Nephron (organoid): ENCODE measurements at regions not wholly inside any gene's neighbourhood (a gene's known extent, or its start where the extent isn't known, plus 50 kb on each side); places are given as distances from the start of the nearest gene placed in this dataset.

Source experiments
- H3K27ac Mint-ChIP-seq, 3 experiments: 2 replicates each; pipeline ENCODE4 v1.8.0; 2020; ENCODE audit warnings: mixed read lengths in 3 of 3, mild to moderate bottlenecking in 2 of 3, moderate library complexity in 1 of 3
- H3K27me3 Mint-ChIP-seq: 2 replicates; pipeline ENCODE4 v1.8.0; 2021; ENCODE audit warnings: low read depth, mild to moderate bottlenecking, moderate library complexity, mixed read lengths
- H3K36me3 Mint-ChIP-seq: 2 replicates; pipeline ENCODE4 v1.8.0; 2020; ENCODE audit warnings: low read depth, mixed read lengths
- H3K4me1 Mint-ChIP-seq: 2 replicates; pipeline ENCODE4 v1.8.0; 2020; ENCODE audit warnings: mixed read lengths
- H3K4me3 Mint-ChIP-seq, 3 experiments: 2 replicates each; pipeline ENCODE4 v1.8.0; 2020; ENCODE audit warnings: mild to moderate bottlenecking in 3 of 3, mixed read lengths in 3 of 3, moderate library complexity in 2 of 3
- H3K9me3 Mint-ChIP-seq: 2 replicates; pipeline ENCODE4 v1.8.0; 2020; ENCODE audit warnings: mixed read lengths
- CTCF ChIP-seq, 3 experiments: fragments of 200-600 bp; sonication (generic); IDR thresholded peaks; one replicate each; pipeline ENCODE4 v1.5.0; 2021; ENCODE audit warnings: antibody characterized with exemption in 3 of 3; ENCODE audit not compliant: unreplicated experiment in 3 of 3

- TF ChIP-seq CTCF (IDR thresholded peaks at IDR 0.05; ENCODE audit: unreplicated experiment in 3 of 3), result no peak
- peaks cover 4% of the 10 kb centered on the region for H3K27me3 Mint-ChIP-seq
- H3K4me1 Mint-ChIP-seq, result peaks cover 10% of the 10 kb centered on the region
- no peaks in the 10 kb centered on the region for H3K36me3 Mint-ChIP-seq
- H3K4me3 Mint-ChIP-seq, result no peak overlapping the region
- no peaks in the 10 kb centered on the region for H3K9me3 Mint-ChIP-seq
- H3K27ac Mint-ChIP-seq, result no peak overlapping the region
These were observed 1045.7 kb upstream of the CELF4 start for GRCh38 chr18:38611036-38611964.

DNA sequence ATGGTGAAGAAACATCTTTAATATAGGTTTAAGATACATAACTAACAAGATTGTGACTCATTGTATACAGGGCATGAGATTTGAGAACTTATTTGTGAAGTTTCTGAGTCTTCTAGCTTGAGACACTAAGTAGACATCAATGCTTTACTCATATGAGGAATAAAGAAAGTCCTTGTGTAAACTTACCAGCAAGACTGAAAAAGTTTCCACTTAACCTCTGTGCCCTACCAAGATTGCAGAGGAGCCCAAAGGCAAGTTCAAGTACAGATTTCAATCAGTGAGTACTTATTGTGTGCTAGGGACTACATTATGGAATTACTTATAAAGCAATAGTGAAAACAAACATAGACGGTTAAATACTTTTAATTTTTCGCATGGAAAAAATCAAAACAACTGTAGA, 1041.2 kb upstream of the CELF4 start:
- Mint-ChIP-seq H3K4me3 (no peak overlapping the region), H3K27me3 (no peaks in the 10 kb centered on the region), H3K36me3 (no peaks in the 10 kb centered on the region), H3K27ac (no peak overlapping the region), H3K9me3 (no peaks in the 10 kb centered on the region), H3K4me1 (peaks cover 9% of the 10 kb centered on the region)
- TF ChIP-seq CTCF (IDR thresholded peaks at IDR 0.05; ENCODE audit: unreplicated experiment in 3 of 3), result no peak

DNA sequence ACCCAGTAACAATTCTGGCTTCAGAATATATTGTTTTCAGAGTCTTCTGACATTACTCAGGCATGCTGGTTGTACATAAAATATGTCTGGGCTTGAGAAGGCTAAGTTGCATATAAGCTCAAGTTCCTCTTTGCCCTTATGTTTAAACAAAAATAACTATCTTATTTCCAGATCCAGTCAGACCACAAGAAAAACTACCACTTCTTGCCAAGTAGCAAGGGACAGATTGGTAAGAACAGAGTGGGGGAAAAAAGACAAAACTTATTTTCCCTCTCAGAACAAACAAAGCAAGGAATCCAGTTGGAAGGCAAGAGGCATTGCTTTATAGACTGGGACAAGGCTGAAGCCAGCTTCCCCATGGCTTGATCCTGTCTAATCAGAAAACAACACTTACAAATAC, 1036.7 kb upstream of the CELF4 start:
- no peaks in the 10 kb centered on the region for H3K36me3 Mint-ChIP-seq
- no peak overlapping the region for H3K4me3 Mint-ChIP-seq
- TF ChIP-seq CTCF (IDR thresholded peaks at IDR 0.05; ENCODE audit: unreplicated experiment in 3 of 3), result no peak
- H3K27ac Mint-ChIP-seq, result peak overlapping the region in 1 of 3 experiments; percentile 4
- H3K9me3 Mint-ChIP-seq, result no peaks in the 10 kb centered on the region
- no peaks in the 10 kb centered on the region for H3K27me3 Mint-ChIP-seq
- H3K4me1 Mint-ChIP-seq, result peaks cover 5% of the 10 kb centered on the region

GRCh38 chr18:38587571-38587970, 1022.0 kb upstream of the CELF4 start:
- no peak for TF ChIP-seq CTCF (IDR thresholded peaks at IDR 0.05; ENCODE audit: unreplicated experiment in 3 of 3)
- Mint-ChIP-seq H3K27ac (no peak overlapping the region), H3K4me1 (no peaks in the 10 kb centered on the region), H3K9me3 (no peaks in the 10 kb centered on the region), H3K27me3 (no peaks in the 10 kb centered on the region), H3K36me3 (no peaks in the 10 kb centered on the region), H3K4me3 (no peak overlapping the region)

DNA sequence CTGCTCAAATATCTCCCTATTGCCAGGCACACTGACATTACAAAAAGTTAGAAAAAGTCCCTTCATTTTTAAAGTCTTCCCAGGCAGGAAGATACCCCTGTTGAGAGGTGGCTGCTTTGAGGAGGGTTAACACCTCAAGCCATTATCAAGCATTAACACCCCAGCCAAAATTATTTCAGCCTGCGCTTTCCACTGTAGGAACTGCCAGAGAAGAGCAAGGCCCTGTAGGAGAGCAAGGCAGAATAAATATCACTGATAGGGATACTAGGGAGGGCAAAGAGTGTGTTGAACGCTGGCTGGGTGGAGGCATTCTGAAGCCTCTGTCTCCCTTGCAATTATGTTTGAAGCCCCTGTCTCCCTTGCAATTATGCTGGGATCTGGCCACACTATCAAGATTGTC, 1020.7 kb upstream of the CELF4 start:
- Mint-ChIP-seq H3K27me3 (no peaks in the 10 kb centered on the region), H3K9me3 (no peaks in the 10 kb centered on the region), H3K4me3 (no peak overlapping the region), H3K27ac (no peak overlapping the region), H3K36me3 (no peaks in the 10 kb centered on the region), H3K4me1 (no peaks in the 10 kb centered on the region)
- TF ChIP-seq CTCF (IDR thresholded peaks at IDR 0.05; ENCODE audit: unreplicated experiment in 3 of 3), result no peak

GRCh38 chr18:38579764-38580163, 1014.2 kb upstream of the CELF4 start:
- no peaks in the 10 kb centered on the region for H3K9me3 Mint-ChIP-seq
- no peaks in the 10 kb centered on the region for H3K36me3 Mint-ChIP-seq
- H3K4me1 Mint-ChIP-seq, result no peaks in the 10 kb centered on the region
- no peak for TF ChIP-seq CTCF (IDR thresholded peaks at IDR 0.05; ENCODE audit: unreplicated experiment in 3 of 3)
- H3K27ac Mint-ChIP-seq, result no peak overlapping the region
- H3K4me3 Mint-ChIP-seq, result no peak overlapping the region
- no peaks in the 10 kb centered on the region for H3K27me3 Mint-ChIP-seq
